Parathyroid adenoma (tissue), 2 donors: ENCODE measurements at regions not wholly inside any gene's neighbourhood (a gene's known extent, or its start where the extent isn't known, plus 50 kb on each side); places are given as distances from the start of the nearest gene placed in this dataset.

Experiments
- H2AFZ ChIP-seq: fragments of 300-600 bp; sonication (generic); one replicate; pipeline ENCODE4 v1.7.0; 2017; ENCODE audit warnings: antibody characterized with exemption, mild to moderate bottlenecking
- H3K27ac ChIP-seq: fragments of 300-600 bp; sonication (generic); one replicate; pipeline ENCODE4 v1.7.0; 2017
- H3K27me3 ChIP-seq: fragments of 300-600 bp; sonication (generic); one replicate; pipeline ENCODE4 v1.7.0; 2017; ENCODE audit warnings: low read length; ENCODE audit not compliant: control insufficient read depth, insufficient read depth
- H3K36me3 ChIP-seq: fragments of 300-600 bp; sonication (generic); one replicate; pipeline ENCODE4 v1.7.0; 2017; ENCODE audit warnings: low read length; ENCODE audit not compliant: control insufficient read depth, insufficient read depth
- H3K4me1 ChIP-seq: fragments of 300-600 bp; sonication (generic); one replicate; pipeline ENCODE4 v1.7.0; 2017; ENCODE audit warnings: control low read depth
- H3K4me2 ChIP-seq: fragments of 300-600 bp; sonication (generic); one replicate; pipeline ENCODE4 v1.7.0; 2017; ENCODE audit warnings: low read length
- H3K4me3 ChIP-seq: fragments of 300-600 bp; sonication (generic); one replicate; pipeline ENCODE4 v1.7.0; 2017; ENCODE audit warnings: low read depth, low read length
- H3K79me2 ChIP-seq: fragments of 300-600 bp; sonication (generic); one replicate; pipeline ENCODE4 v1.7.0; 2017; ENCODE audit warnings: control low read depth
- H3K9ac ChIP-seq: fragments of 300-600 bp; sonication (generic); one replicate; pipeline ENCODE4 v1.7.0; 2017; ENCODE audit warnings: mild to moderate bottlenecking
- H3K9me3 ChIP-seq: fragments of 300-600 bp; sonication (generic); one replicate; pipeline ENCODE4 v1.7.0; 2017; ENCODE audit warnings: low read length; ENCODE audit not compliant: control insufficient read depth
- TF ChIP-seq, protein P1 (sequence below): fragments of 300-600 bp; sonication (generic); IDR thresholded peaks from one replicate; pipeline ENCODE4 v1.7.0; 2017; ENCODE audit warnings: antibody characterized with exemption, mild to moderate bottlenecking
- donor health status: primary hyperparathyroidism.

DNA sequence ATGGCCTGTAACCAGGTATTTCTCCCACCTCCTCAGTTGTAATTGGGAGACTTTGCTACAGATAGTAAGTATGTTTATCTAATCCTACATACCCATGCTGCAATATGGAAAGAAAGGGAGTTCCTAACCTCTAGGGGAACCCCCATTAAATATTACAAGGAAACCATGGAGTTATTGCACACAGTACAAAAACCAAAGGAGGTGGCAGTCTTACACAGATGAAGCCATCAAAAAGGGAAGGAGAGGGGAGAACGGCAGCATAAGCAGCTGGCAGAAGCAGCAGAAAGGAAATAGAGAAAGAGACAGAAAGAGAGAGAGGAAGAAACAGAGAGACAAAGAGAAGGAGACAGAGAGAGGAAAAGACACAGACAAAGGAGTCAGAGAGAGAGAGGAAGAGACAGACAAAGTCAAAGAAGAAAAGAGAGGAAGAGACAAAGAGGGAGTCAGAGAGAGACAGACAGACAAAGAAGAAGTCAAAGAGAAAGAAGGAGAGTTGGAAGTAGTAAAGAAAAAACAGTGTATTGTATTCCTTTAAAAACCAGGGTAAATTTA is 142.9 kb downstream of the FASLG start:
- H3K9ac ChIP-seq, result no peak overlapping the region
- H3K4me1 ChIP-seq, result no peaks in the 10 kb centered on the region
- H3K79me2 ChIP-seq, result no peaks in the 10 kb centered on the region
- H3K27ac ChIP-seq, result no peak overlapping the region
- no peak overlapping the region for H3K4me2 ChIP-seq
- no peak overlapping the region for H3K4me3 ChIP-seq
- no peak overlapping the region for H2AFZ ChIP-seq
- H3K36me3 ChIP-seq, result no peaks in the 10 kb centered on the region
- TF ChIP-seq, protein P1, sequence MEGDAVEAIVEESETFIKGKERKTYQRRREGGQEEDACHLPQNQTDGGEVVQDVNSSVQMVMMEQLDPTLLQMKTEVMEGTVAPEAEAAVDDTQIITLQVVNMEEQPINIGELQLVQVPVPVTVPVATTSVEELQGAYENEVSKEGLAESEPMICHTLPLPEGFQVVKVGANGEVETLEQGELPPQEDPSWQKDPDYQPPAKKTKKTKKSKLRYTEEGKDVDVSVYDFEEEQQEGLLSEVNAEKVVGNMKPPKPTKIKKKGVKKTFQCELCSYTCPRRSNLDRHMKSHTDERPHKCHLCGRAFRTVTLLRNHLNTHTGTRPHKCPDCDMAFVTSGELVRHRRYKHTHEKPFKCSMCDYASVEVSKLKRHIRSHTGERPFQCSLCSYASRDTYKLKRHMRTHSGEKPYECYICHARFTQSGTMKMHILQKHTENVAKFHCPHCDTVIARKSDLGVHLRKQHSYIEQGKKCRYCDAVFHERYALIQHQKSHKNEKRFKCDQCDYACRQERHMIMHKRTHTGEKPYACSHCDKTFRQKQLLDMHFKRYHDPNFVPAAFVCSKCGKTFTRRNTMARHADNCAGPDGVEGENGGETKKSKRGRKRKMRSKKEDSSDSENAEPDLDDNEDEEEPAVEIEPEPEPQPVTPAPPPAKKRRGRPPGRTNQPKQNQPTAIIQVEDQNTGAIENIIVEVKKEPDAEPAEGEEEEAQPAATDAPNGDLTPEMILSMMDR, result no peak
- no peaks in the 10 kb centered on the region for H3K27me3 ChIP-seq
- H3K9me3 ChIP-seq, result no peaks in the 10 kb centered on the region

DNA sequence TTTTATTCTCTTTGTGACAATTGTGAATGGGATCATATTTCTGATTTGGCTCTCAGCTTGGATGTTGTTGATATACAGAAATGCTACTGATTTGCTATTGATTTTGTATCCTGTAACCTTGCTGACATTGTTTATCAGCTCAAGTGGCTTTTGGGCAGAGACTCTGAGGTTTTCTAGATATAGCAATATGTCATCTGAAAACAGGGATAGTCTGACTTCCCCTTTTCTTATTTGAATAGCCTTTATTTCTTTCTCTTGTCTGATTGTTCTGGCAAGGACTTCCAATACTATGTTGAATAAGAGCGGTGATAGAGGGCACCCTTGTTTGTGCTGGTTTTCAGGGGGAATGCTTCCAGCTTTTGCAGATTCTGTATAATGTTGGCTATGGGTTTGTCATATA is 150.8 kb downstream of the FASLG start:
- no peak overlapping the region for H3K27ac ChIP-seq
- H3K4me1 ChIP-seq, result no peaks in the 10 kb centered on the region
- no peaks in the 10 kb centered on the region for H3K9me3 ChIP-seq
- H3K36me3 ChIP-seq, result no peaks in the 10 kb centered on the region
- H3K27me3 ChIP-seq, result no peaks in the 10 kb centered on the region
- no peak overlapping the region for H3K4me3 ChIP-seq
- TF ChIP-seq, protein P1, result no peak
- no peak overlapping the region for H3K9ac ChIP-seq
- H3K79me2 ChIP-seq, result no peaks in the 10 kb centered on the region
- H3K4me2 ChIP-seq, result no peak overlapping the region
- H2AFZ ChIP-seq, result no peak overlapping the region

DNA sequence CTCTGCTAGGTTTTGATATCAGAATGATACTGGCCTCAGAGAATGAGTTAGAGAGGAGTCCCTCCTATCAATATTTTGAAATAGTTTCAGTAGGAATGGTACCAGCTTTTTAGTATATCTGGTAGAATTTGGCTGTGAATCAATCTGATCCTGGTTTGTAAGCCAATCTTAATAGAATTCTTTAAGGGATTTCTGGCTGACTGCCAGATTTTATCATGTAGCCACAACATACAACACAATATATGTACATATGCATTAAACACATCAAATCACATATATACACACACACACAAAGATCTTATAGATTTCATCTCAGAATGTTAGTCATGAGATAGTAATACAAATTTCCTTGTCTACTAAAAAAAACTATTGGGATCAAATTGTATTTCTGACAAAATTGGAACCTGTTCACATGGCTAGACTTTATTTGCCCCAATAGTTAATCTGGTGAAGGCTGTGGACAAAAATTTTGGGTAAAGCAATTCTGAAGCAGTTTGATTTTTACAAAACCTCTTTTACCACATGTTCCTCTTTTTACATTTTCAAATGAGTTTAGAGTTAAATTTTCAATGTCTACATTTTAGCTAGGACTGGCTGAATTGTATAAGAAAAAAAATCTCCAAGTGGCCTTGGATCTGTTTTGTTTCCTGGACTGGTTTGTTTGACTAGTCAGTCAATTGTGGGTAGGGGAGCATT is 151.7 kb downstream of the FASLG start:
- H3K9ac ChIP-seq, result no peak overlapping the region
- H3K27ac ChIP-seq, result no peak overlapping the region
- H3K4me1 ChIP-seq, result no peaks in the 10 kb centered on the region
- no peaks in the 10 kb centered on the region for H3K79me2 ChIP-seq
- H3K4me3 ChIP-seq, result no peak overlapping the region
- H3K9me3 ChIP-seq, result no peaks in the 10 kb centered on the region
- TF ChIP-seq, protein P1, result no peak
- no peaks in the 10 kb centered on the region for H3K27me3 ChIP-seq
- H3K4me2 ChIP-seq, result no peak overlapping the region
- no peak overlapping the region for H2AFZ ChIP-seq
- H3K36me3 ChIP-seq, result no peaks in the 10 kb centered on the region

DNA sequence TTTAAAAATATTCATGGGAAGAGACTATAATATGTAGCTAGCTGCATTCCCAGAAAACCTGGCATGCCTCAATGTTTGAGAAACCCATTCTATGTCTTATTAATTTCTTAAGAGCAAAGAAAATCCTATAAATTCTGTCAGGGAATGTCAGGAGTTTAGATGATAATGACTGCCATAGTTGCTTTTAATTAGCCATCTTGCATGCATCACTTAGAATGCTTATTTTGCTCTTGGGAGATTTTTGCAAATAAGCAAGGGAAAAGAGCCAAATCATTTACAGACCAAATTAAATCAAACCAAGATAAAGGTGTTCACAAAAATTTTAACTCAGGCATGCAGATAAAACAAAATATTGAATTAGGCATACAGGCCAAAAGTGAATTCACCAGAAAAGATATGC is 152.8 kb downstream of the FASLG start:
- Histone ChIP-seq H3K4me3 (no peak overlapping the region), H2AFZ (no peak overlapping the region), H3K9me3 (no peaks in the 10 kb centered on the region), H3K9ac (no peak overlapping the region), H3K4me1 (no peaks in the 10 kb centered on the region), H3K27me3 (no peaks in the 10 kb centered on the region), H3K4me2 (no peak overlapping the region), H3K36me3 (no peaks in the 10 kb centered on the region), H3K27ac (no peak overlapping the region), H3K79me2 (no peaks in the 10 kb centered on the region)
- TF ChIP-seq, protein P1, result no peak

DNA sequence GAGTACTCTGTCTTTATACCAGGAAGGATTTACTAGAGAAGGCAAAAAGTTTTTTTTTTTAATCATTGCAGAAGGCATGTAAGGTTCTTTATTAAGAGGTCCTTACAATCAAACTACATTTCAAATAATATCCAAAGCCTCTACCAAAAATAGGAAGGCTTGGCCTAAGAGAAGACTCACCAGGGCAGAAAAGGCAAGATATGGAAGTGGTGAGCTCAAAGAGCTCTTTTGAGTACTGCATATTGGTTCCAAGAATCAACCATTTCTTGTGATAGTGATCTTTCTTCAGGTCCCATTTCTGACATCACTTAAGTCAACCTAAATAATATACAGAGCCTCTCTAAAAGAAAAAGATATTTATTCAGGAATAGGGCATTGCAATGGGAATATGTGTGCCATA is 153.2 kb downstream of the FASLG start:
- Histone ChIP-seq H3K4me1 (no peaks in the 10 kb centered on the region), H3K27ac (no peak overlapping the region), H3K9me3 (no peaks in the 10 kb centered on the region), H3K4me2 (no peak overlapping the region), H3K36me3 (no peaks in the 10 kb centered on the region), H3K9ac (no peak overlapping the region), H3K27me3 (no peaks in the 10 kb centered on the region), H3K79me2 (no peaks in the 10 kb centered on the region), H2AFZ (no peak overlapping the region), H3K4me3 (no peak overlapping the region)
- TF ChIP-seq, protein P1, result no peak
